ENCODE measurements at regions not wholly inside any gene's neighbourhood (a gene's known extent, or its start where the extent isn't known, plus 50 kb on each side); places are given as distances from the start of the nearest gene placed in this dataset.

GRCh38 chr3:94395851-94396250, 333.0 kb downstream of the NSUN3 start:
- no peak for TF ChIP-seq CTCF (IDR thresholded peaks at IDR 0.05)
- no peak for TF ChIP-seq EZH2 (IDR thresholded peaks at IDR 0.05; ENCODE audit: borderline replicate concordance, insufficient read depth, low read depth, low read length, poor library complexity, severe bottlenecking)

Measured in B cell (primary cell).